ENCODE measurements at regions not wholly inside any gene's neighbourhood (a gene's known extent, or its start where the extent isn't known, plus 50 kb on each side); places are given as distances from the start of the nearest gene placed in this dataset.

- no peak for TF ChIP-seq POLR2A (IDR thresholded peaks at IDR 0.05)
- no peak for TF ChIP-seq CTCF (IDR thresholded peaks at IDR 0.05)
Observed at GRCh38 chr11:129290966-129291365, 84.7 kb upstream of the BARX2 start.

All from thyroid gland (tissue), 4 donors.